IMR-90 (cell line): ENCODE measurements at regions not wholly inside any gene's neighbourhood (a gene's known extent, or its start where the extent isn't known, plus 50 kb on each side); places are given as distances from the start of the nearest gene placed in this dataset.

Experiments
- ATAC-seq: fragments of 200-7000 bp; cut with Tn5 transposase; 2 replicates; pipeline ENCODE4 v1.9.1; 2020; ENCODE audit warnings: low read depth, mild to moderate bottlenecking, moderate library complexity
- BruUV-seq: library from RNA; stranded (reverse); fragments of 400-500 nt; replicated peaks from 2 replicates; lab custom pipeline; 2021; lab: Mats Ljungman, UMichigan
- CTCF ChIA-PET: fragments of 300-600 bp; formaldehyde crosslinking; extraction: SDS; loops from one replicate; lab custom pipeline; 2021; ENCODE audit warnings: antibody characterized with exemption; lab: Yijun Ruan, JAX
- POLR2A ChIA-PET: fragments of 300-600 bp; sonication (Branson Sonifier 250); formaldehyde crosslinking; loops from one replicate; lab custom pipeline; 2022; ENCODE audit warnings: antibody characterized with exemption; ENCODE audit not compliant: unreplicated experiment; lab: Charles Lee
- DNase-seq: peaks from one replicate; pipeline ENCODE4 v3.0.0; 2013
- H2AFZ ChIP-seq: replicated peaks from 2 replicates; pipeline ENCODE3; 2013; ENCODE audit warnings: low read length, mild to moderate bottlenecking; ENCODE audit not compliant: poor library complexity
- H2AK5ac ChIP-seq: 2 replicates; pipeline ENCODE4 v1.6.1; 2013; ENCODE audit warnings: low read depth, low read length, inconsistent platforms
- H2AK9ac ChIP-seq: replicated peaks from 2 replicates; pipeline ENCODE3; 2013; ENCODE audit warnings: mild to moderate bottlenecking, low read depth, low read length, moderate library complexity; ENCODE audit not compliant: poor library complexity
- H2BK120ac ChIP-seq: 2 replicates; pipeline ENCODE4 v1.6.1; 2013; ENCODE audit warnings: low read depth, low read length, inconsistent platforms
- H2BK15ac ChIP-seq: 3 replicates; pipeline ENCODE4 v1.6.1; 2013; ENCODE audit warnings: low read depth, low read length, inconsistent platforms
- H2BK20ac ChIP-seq: 2 replicates; pipeline ENCODE4 v1.6.1; 2013; ENCODE audit warnings: low read depth, mild to moderate bottlenecking, inconsistent platforms, low read length, moderate library complexity
- H2BK5ac ChIP-seq: 2 replicates; pipeline ENCODE4 v1.6.1; 2013; ENCODE audit warnings: mild to moderate bottlenecking, low read depth, low read length, inconsistent platforms; ENCODE audit not compliant: poor library complexity, severe bottlenecking
- H3K14ac ChIP-seq: replicated peaks from 2 replicates; pipeline ENCODE4 v1.6.1; 2013; ENCODE audit warnings: low read depth, low read length, inconsistent platforms
- H3K18ac ChIP-seq: 2 replicates; pipeline ENCODE4 v1.6.1; 2013; ENCODE audit warnings: low read depth, low read length, control low read depth
- H3K23ac ChIP-seq: 2 replicates; pipeline ENCODE4 v1.6.1; 2013; ENCODE audit warnings: low read depth, low read length, inconsistent platforms
- H3K27ac ChIP-seq: 2 replicates; pipeline ENCODE4 v1.5.1; 2013; ENCODE audit warnings: mild to moderate bottlenecking, control low read depth, low read length; ENCODE audit not compliant: insufficient read depth
- H3K27me3 ChIP-seq: 2 replicates; pipeline ENCODE4 v1.6.1; 2013; ENCODE audit warnings: low read length; ENCODE audit not compliant: control insufficient read depth, insufficient read depth
- H3K36me3 ChIP-seq: 2 replicates; pipeline ENCODE4 v1.6.1; 2013; ENCODE audit warnings: low read length, mixed read lengths; ENCODE audit not compliant: control insufficient read depth, insufficient read depth
- H3K4ac ChIP-seq: 2 replicates; pipeline ENCODE4 v1.6.1; 2013; ENCODE audit warnings: low read depth, low read length, inconsistent platforms
- H3K4me1 ChIP-seq: 2 replicates; pipeline ENCODE4 v1.6.1; 2013; ENCODE audit warnings: low read length, mixed read lengths; ENCODE audit not compliant: control insufficient read depth, insufficient read depth
- H3K4me2 ChIP-seq: 2 replicates; pipeline ENCODE4 v1.6.1; 2013; ENCODE audit warnings: low read depth, mild to moderate bottlenecking, control low read depth, low read length, moderate library complexity
- H3K4me3 ChIP-seq: 2 replicates; pipeline ENCODE4 v1.5.1; 2013; ENCODE audit warnings: low read depth, mild to moderate bottlenecking, control low read depth, low read length, moderate library complexity; ENCODE audit not compliant: insufficient read depth
- H3K56ac ChIP-seq: 2 replicates; pipeline ENCODE4 v1.6.1; 2013; ENCODE audit warnings: low read length, inconsistent platforms; ENCODE audit not compliant: insufficient read depth; ENCODE audit errors: extremely low read depth
- H3K79me1 ChIP-seq, 2 experiments: 2 replicates each; pipeline ENCODE4 v1.6.1; 2013; ENCODE audit warnings: low read length in 2 of 2, inconsistent platforms in 1 of 2, low read depth in 1 of 2
- H3K9ac ChIP-seq: 2 replicates; pipeline ENCODE4 v1.6.1; 2013; ENCODE audit warnings: low read depth, low read length, control low read depth
- H3K9me1 ChIP-seq: 2 replicates; pipeline ENCODE4 v1.6.1; 2013; ENCODE audit warnings: low read length, inconsistent platforms; ENCODE audit not compliant: insufficient read depth
- H3K9me3 ChIP-seq: 2 replicates; pipeline ENCODE4 v1.6.1; 2013; ENCODE audit warnings: low read length; ENCODE audit not compliant: control insufficient read depth, insufficient read depth
- H4K20me1 ChIP-seq: 2 replicates; pipeline ENCODE4 v1.6.1; 2013; ENCODE audit warnings: low read length, inconsistent platforms; ENCODE audit not compliant: insufficient read depth
- H4K5ac ChIP-seq: 2 replicates; pipeline ENCODE4 v1.6.1; 2013; ENCODE audit warnings: mild to moderate bottlenecking, low read depth, low read length, control low read depth
- H4K8ac ChIP-seq, 2 experiments: 2 replicates each; pipeline ENCODE4 v1.6.1; 2013; ENCODE audit warnings: low read depth in 2 of 2, low read length in 2 of 2, control low read depth in 1 of 2, inconsistent platforms in 1 of 2
- H4K91ac ChIP-seq: 2 replicates; pipeline ENCODE4 v1.6.1; 2013; ENCODE audit warnings: low read depth, low read length, inconsistent platforms; ENCODE audit not compliant: insufficient read depth
- FOS ChIP-seq: fragments of 150-350 bp; IDR thresholded peaks from 2 replicates; pipeline ENCODE4 v1.6.1; 2016; ENCODE audit warnings: low read depth, low read length
- MAFK ChIP-seq: IDR thresholded peaks from 2 replicates; pipeline ENCODE4 v1.6.1; 2012; ENCODE audit warnings: low read depth, low read length, improper control_type of control experiment
- MXI1 ChIP-seq: IDR thresholded peaks from 2 replicates; pipeline ENCODE4 v1.6.1; 2012; ENCODE audit warnings: low read depth, mild to moderate bottlenecking, low read length, moderate library complexity, borderline replicate concordance
- NFE2L2 ChIP-seq: fragments of 150-350 bp; IDR thresholded peaks from 2 replicates; pipeline ENCODE4 v1.6.1; 2016; ENCODE audit warnings: low read depth, mild to moderate bottlenecking, low read length
- POLR2A ChIP-seq: IDR thresholded peaks from 2 replicates; pipeline ENCODE4 v1.6.1; 2012; ENCODE audit warnings: mild to moderate bottlenecking, low read depth, low read length
- RCOR1 ChIP-seq: IDR thresholded peaks from 2 replicates; pipeline ENCODE4 v1.6.1; 2012; ENCODE audit warnings: mild to moderate bottlenecking, low read length, improper control_type of control experiment; ENCODE audit not compliant: insufficient replicate concordance
- WGBS, 2 experiments: methylation state at CpG; one replicate each; pipeline versions ENCODE4 v1.1.5 to v1.1.7; 2013; ENCODE audit warnings: missing lambda C conversion rate in 2 of 2; ENCODE audit not compliant: insufficient read length in 1 of 2; ENCODE audit errors: extremely low coverage in 2 of 2; 5-methylcytosine and 5-hydroxymethylcytosine counted together
- dilution Hi-C: fragments of 300-500 bp; cut with HindIII; formaldehyde crosslinking; loops from one replicate; pipeline ENCODE4 v1.14.3; 2018; ENCODE audit warnings: low sequenced_read_pairs; ENCODE audit not compliant: unreplicated experiment
- in situ Hi-C: fragments of 300-500 bp; cut with MboI; formaldehyde crosslinking; loops from 3 replicates; pipeline ENCODE4 v1.14.3; 2019; ENCODE audit warnings: low sequenced_read_pairs, inconsistent platforms, mixed read lengths
- intact Hi-C: fragments of 100-400 bp; cut with micrococcal nuclease; formaldehyde crosslinking; loops from 2 replicates; pipeline ENCODE4 v1.10.0; 2022

GRCh38 chr10:58016614-58017013, 251.1 kb downstream of the IPMK start:
- no peaks in the 10 kb centered on the region for H3K79me1 ChIP-seq
- no peak overlapping the region for H2BK5ac ChIP-seq
- H2BK120ac ChIP-seq, result no peak overlapping the region
- peak overlapping the region; percentile 10; the same call in 1 of the 2 replicates for H2BK20ac ChIP-seq
- no peaks in the 10 kb centered on the region for H3K36me3 ChIP-seq
- no peaks in the 10 kb centered on the region for H3K27me3 ChIP-seq
- H4K20me1 ChIP-seq, result no peaks in the 10 kb centered on the region
- intact Hi-C loops (no loop called here), dilution Hi-C loops (no loop called here), in situ Hi-C loops (no loop called here)
- no peak overlapping the region for H3K14ac ChIP-seq
- H3K4me2 ChIP-seq, result no peak overlapping the region
- ATAC-seq (no peak), DNase-seq (no peak)
- peaks cover 4% of the 10 kb centered on the region for H3K4me1 ChIP-seq
- no peak overlapping the region for H2AK9ac ChIP-seq
- no peak overlapping the region for H3K18ac ChIP-seq
- H3K23ac ChIP-seq, result no peak overlapping the region
- no peak overlapping the region for H3K27ac ChIP-seq
- H3K56ac ChIP-seq, result no peak overlapping the region
- no peak overlapping the region; the same call in 1 of the 2 replicates for H3K4ac ChIP-seq
- no peak overlapping the region for H3K9ac ChIP-seq
- no peak overlapping the region for H2AFZ ChIP-seq
- no peaks in the 10 kb centered on the region for H3K9me3 ChIP-seq
- no peak overlapping the region for H2BK15ac ChIP-seq
- ChIA-PET CTCF (no interaction called here), POLR2A (no interaction called here)
- H3K4me3 ChIP-seq, result no peak overlapping the region
- H3K9me1 ChIP-seq, result no peaks in the 10 kb centered on the region
- H4K5ac ChIP-seq, result no peak overlapping the region
- no peak overlapping the region for H2AK5ac ChIP-seq
- no peak for TF ChIP-seq FOS
- no peak for TF ChIP-seq POLR2A
- no peak for TF ChIP-seq MAFK
- TF ChIP-seq MXI1, result no peak
- TF ChIP-seq NFE2L2, result no peak
- no peak for TF ChIP-seq RCOR1
- peak overlapping the region in 1 of 2 experiments; percentile 7; a peak in 1 of 4 replicates for H4K8ac ChIP-seq
- no TSS peak for BruUV-seq
- 0 out of 2 replicates have a peak overlapping the region, but pooled peaks have one; percentile 14 for H4K91ac ChIP-seq
- no CpG with 5 or more reads among the region's 1 CpG for WGBS, 2 experiments
